Adrenal gland (tissue), 9 donors: ENCODE measurements at regions not wholly inside any gene's neighbourhood (a gene's known extent, or its start where the extent isn't known, plus 50 kb on each side); places are given as distances from the start of the nearest gene placed in this dataset.

ENCODE experiments used
- DNase-seq, 7 donors: peaks; one replicate each; pipeline ENCODE4 v3.0.0-alpha.2; 2019 to 2020
- H3K27ac ChIP-seq, 5 donors: fragments of 200-600 bp; sonication (generic) in 4 of 5; 1 replicate in 3 of 5; 2 replicates in 2 of 5; pipeline versions ENCODE4 v1.5.1 to v1.8.0; 2016 to 2020; ENCODE audit warnings: mild to moderate bottlenecking in 1 of 5
- H3K27me3 ChIP-seq: fragments of 200-600 bp; 2 replicates; pipeline ENCODE4 v1.8.0; 2021
- H3K36me3 ChIP-seq, 2 donors: fragments of 200-600 bp; replicated peaks in 1 of 2; 1 replicate in 1 of 2; 2 replicates in 1 of 2; pipeline versions ENCODE4 v1.5.1 to v1.8.0; 2018 to 2022
- H3K4me1 ChIP-seq, 2 donors: fragments of 200-600 bp; replicated peaks in 1 of 2; 1 replicate in 1 of 2; 2 replicates in 1 of 2; pipeline versions ENCODE4 v1.5.1 to v1.8.0; 2018 to 2021
- H3K4me3 ChIP-seq, 4 donors: fragments of 200-600 bp; sonication (generic) in 3 of 4; one replicate each; pipeline ENCODE4 v1.5.1; 2016 to 2018
- H3K9me3 ChIP-seq, 3 donors: fragments of 200-600 bp; sonication (generic) in 1 of 3; replicated peaks in 1 of 3; 1 replicate in 2 of 3; 2 replicates in 1 of 3; pipeline versions ENCODE4 v1.5.1 to v1.8.0; 2016 to 2021
- POLR2A ChIP-seq, 2 donors: fragments of 450-650 bp; IDR thresholded peaks; one replicate each; pipeline ENCODE4 v1.6.1; 2017; ENCODE audit warnings: antibody characterized with exemption in 2 of 2, mild to moderate bottlenecking in 2 of 2, moderate library complexity in 1 of 2
- WGBS, 4 donors: extraction: QIAGEN DNeasy Blood & Tissue Kit in 2 of 4; methylation state at CpG; one replicate each; pipeline versions ENCODE4 v1.1.5 to v1.1.7; 2013 to 2017; 5-methylcytosine and 5-hydroxymethylcytosine counted together
- intact Hi-C, 2 donors: fragments of 100-400 bp; cut with DNase I; formaldehyde crosslinking; loops; one replicate each; pipeline versions ENCODE4 v1.14.1 to v1.15.0; 2022 to 2023
- TF ChIP-seq, protein P1 (sequence below), 6 experiments: fragments of 450-650 bp in 4 of 6; fragments of 200-600 bp in 2 of 6; sonication (generic) in 1 of 6; IDR thresholded peaks; 1 replicate in 5 of 6; 2 replicates in 1 of 6; pipeline versions ENCODE4 v1.5.1 to v1.8.0; 2016 to 2021; ENCODE audit warnings: antibody characterized with exemption in 6 of 6, mild to moderate bottlenecking in 2 of 6, moderate library complexity in 1 of 6
- donor health status: healthy with polysubstance abuse.
- donor health status: Bipolar disorder and iron deficiency.
- donor health status: DM: yes; HTN: yes; CAD: no.
- donor health status: DM: no; HTN: no; CAD: no.
- donor health status: DM: no; HTN: no; CAD: no.

DNA sequence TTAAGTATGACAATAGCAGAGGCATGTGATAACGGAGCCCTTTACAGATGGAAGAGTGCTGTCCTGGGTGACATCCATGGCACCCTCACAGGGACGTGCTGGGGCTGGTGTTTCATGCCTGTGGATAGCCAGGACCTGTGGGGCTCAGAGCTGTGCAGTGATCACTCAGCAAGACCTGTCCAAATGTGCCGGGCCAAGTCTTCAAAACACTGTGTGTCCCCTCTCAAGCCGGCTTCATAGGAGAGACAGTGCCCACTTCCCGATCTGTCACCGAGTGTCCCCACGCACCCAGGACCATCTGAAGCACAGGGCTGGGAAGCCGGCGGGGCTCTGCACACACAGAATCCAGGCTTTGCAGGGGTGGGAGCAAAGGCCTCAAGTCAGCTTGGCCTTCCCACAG is 217.2 kb upstream of the IGF1R start:
- H3K9me3 ChIP-seq, result no peaks in the 10 kb centered on the region
- TF ChIP-seq, protein P1, sequence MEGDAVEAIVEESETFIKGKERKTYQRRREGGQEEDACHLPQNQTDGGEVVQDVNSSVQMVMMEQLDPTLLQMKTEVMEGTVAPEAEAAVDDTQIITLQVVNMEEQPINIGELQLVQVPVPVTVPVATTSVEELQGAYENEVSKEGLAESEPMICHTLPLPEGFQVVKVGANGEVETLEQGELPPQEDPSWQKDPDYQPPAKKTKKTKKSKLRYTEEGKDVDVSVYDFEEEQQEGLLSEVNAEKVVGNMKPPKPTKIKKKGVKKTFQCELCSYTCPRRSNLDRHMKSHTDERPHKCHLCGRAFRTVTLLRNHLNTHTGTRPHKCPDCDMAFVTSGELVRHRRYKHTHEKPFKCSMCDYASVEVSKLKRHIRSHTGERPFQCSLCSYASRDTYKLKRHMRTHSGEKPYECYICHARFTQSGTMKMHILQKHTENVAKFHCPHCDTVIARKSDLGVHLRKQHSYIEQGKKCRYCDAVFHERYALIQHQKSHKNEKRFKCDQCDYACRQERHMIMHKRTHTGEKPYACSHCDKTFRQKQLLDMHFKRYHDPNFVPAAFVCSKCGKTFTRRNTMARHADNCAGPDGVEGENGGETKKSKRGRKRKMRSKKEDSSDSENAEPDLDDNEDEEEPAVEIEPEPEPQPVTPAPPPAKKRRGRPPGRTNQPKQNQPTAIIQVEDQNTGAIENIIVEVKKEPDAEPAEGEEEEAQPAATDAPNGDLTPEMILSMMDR (IDR thresholded peaks at IDR 0.05), result no peak
- no peak for TF ChIP-seq POLR2A (IDR thresholded peaks at IDR 0.05)
- WGBS, 4 donors, result 83 to 88% (median 87%) methylated on average over 5 to 9 of the region's 9 CpGs
- intact Hi-C loops, result no loop called here
- H3K4me3 ChIP-seq, result no peak overlapping the region
- no peak overlapping the region for H3K27ac ChIP-seq
- H3K4me1 ChIP-seq, result no peaks in the 10 kb centered on the region
- peaks cover 5% of the 10 kb centered on the region for H3K27me3 ChIP-seq
- no peaks in the 10 kb centered on the region for H3K36me3 ChIP-seq
- no peak for DNase-seq

DNA sequence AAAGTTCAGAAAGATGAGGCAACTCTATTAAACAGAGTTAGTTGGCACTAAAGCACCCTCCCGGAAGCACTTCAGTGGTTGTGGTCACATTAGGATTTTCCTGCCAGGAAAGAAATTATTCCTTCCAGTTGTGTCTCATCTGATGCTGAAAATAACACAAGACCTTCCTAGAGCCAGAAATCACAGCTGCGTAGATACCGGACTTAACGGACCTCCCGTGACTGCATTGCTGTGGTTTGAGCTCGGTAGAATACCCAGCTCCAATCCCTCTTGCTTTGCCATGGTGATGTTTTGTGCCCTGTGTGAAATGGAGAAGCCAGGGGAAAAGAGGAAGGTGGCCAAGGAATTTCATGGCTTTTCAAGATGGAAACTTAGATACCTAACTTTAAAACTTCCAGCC is 215.0 kb upstream of the IGF1R start:
- H3K27ac ChIP-seq, result no peak overlapping the region
- H3K27me3 ChIP-seq, result peaks cover 5% of the 10 kb centered on the region
- no peaks in the 10 kb centered on the region for H3K4me1 ChIP-seq
- H3K36me3 ChIP-seq, result no peaks in the 10 kb centered on the region
- H3K9me3 ChIP-seq, result no peaks in the 10 kb centered on the region
- no peak for DNase-seq
- 79 to 84% (median 82%) methylated on average over 6 of the region's 6 CpGs for WGBS, 4 donors
- intact Hi-C loops, result no loop called here
- no peak overlapping the region for H3K4me3 ChIP-seq
- TF ChIP-seq, protein P1 (IDR thresholded peaks at IDR 0.05), result no peak
- no peak for TF ChIP-seq POLR2A (IDR thresholded peaks at IDR 0.05)

- no peaks in the 10 kb centered on the region for H3K9me3 ChIP-seq
- H3K27me3 ChIP-seq, result peaks cover 5% of the 10 kb centered on the region
- WGBS, 4 donors, result 71 to 85% (median 78%) methylated on average over 9 to 10 of the region's 10 CpGs
- no peaks in the 10 kb centered on the region for H3K36me3 ChIP-seq
- TF ChIP-seq POLR2A (IDR thresholded peaks at IDR 0.05), result no peak
- TF ChIP-seq, protein P1 (IDR thresholded peaks at IDR 0.05), result no peak
- H3K4me3 ChIP-seq, result no peak overlapping the region
- intact Hi-C loops, result no loop called here
- no peak overlapping the region for H3K27ac ChIP-seq
- peak in 1 of 7 donors; percentile 24 for DNase-seq
- H3K4me1 ChIP-seq, result no peaks in the 10 kb centered on the region
These were observed 214.5 kb upstream of the IGF1R start for GRCh38 chr15:98433856-98434255.

- intact Hi-C loops, result no loop called here
- WGBS, 4 donors, result 67 to 75% (median 72%) methylated on average over 2 of the region's 2 CpGs
- H3K9me3 ChIP-seq, result no peaks in the 10 kb centered on the region
These were observed 210.6 kb upstream of the IGF1R start for GRCh38 chr15:98437752-98438151.

More at GRCh38 chr15:98437752-98438151, 210.6 kb upstream of the IGF1R start:
- Histone ChIP-seq H3K27me3 (peaks cover 5% of the 10 kb centered on the region), H3K4me3 (no peak overlapping the region), H3K27ac (no peak overlapping the region), H3K4me1 (no peaks in the 10 kb centered on the region), H3K36me3 (no peaks in the 10 kb centered on the region)
- DNase-seq, result no peak
- TF ChIP-seq, protein P1 (IDR thresholded peaks at IDR 0.05), result no peak
- TF ChIP-seq POLR2A (IDR thresholded peaks at IDR 0.05), result no peak
